SU-DHL-6 (cell line): ENCODE measurements at regions not wholly inside any gene's neighbourhood (a gene's known extent, or its start where the extent isn't known, plus 50 kb on each side); places are given as distances from the start of the nearest gene placed in this dataset.

Experiments
- H2AFZ ChIP-seq: fragments of 200-600 bp; sonication (generic); 2 replicates; pipeline ENCODE4 v1.6.1; 2014; ENCODE audit warnings: low read depth, mild to moderate bottlenecking, moderate library complexity, mixed read lengths, antibody characterized with exemption, low read length; ENCODE audit not compliant: severe bottlenecking
- H3F3A ChIP-seq: fragments of 200-600 bp; shearing (Covaris generic); 2 replicates; pipeline ENCODE4 v1.6.0; 2016; ENCODE audit warnings: antibody characterized with exemption, mild to moderate bottlenecking; ENCODE audit not compliant: insufficient read depth
- H3K27ac ChIP-seq: fragments of 200-600 bp; sonication (generic); 2 replicates; pipeline ENCODE4 v1.5.1; 2016; ENCODE audit warnings: low read depth, mild to moderate bottlenecking, low read length, moderate library complexity, mixed read lengths
- H3K27me3 ChIP-seq: fragments of 200-600 bp; sonication (generic), shearing (Covaris generic); 2 replicates; pipeline ENCODE4 v1.6.0; 2014; ENCODE audit warnings: mild to moderate bottlenecking, low read length
- H3K36me3 ChIP-seq: fragments of 200-600 bp; sonication (generic); 2 replicates; pipeline ENCODE4 v1.6.1; 2014; ENCODE audit warnings: mild to moderate bottlenecking, low read length, mixed read lengths
- H3K4me2 ChIP-seq: fragments of 300-600, 200-600 bp; shearing (Covaris generic), sonication (generic); 2 replicates; pipeline ENCODE4 v1.6.0; 2014; ENCODE audit warnings: low read length, low read depth, mild to moderate bottlenecking; ENCODE audit not compliant: poor library complexity, severe bottlenecking
- H3K4me3 ChIP-seq: fragments of 200-600 bp; sonication (generic); 2 replicates; pipeline ENCODE4 v1.5.1; 2014; ENCODE audit warnings: antibody characterized with exemption, low read length, mild to moderate bottlenecking, mixed read lengths; ENCODE audit not compliant: insufficient read depth, poor library complexity, severe bottlenecking
- H3K79me2 ChIP-seq: fragments of 200-600 bp; sonication (generic); 2 replicates; pipeline ENCODE4 v1.6.1; 2014; ENCODE audit warnings: mild to moderate bottlenecking, low read length, moderate library complexity; ENCODE audit not compliant: insufficient read depth
- H3K9ac ChIP-seq: fragments of 200-600 bp; sonication (generic); 2 replicates; pipeline ENCODE4 v1.7.0; 2014; ENCODE audit warnings: mild to moderate bottlenecking, low read length
- H3K9me2 ChIP-seq: fragments of 200-600 bp; sonication (generic); replicated peaks from 2 replicates; pipeline ENCODE4 v1.6.1; 2014; ENCODE audit warnings: low read length; ENCODE audit not compliant: insufficient read depth
- H3K9me3 ChIP-seq: fragments of 200-600 bp; sonication (generic); 2 replicates; pipeline ENCODE4 v1.6.1; 2014; ENCODE audit warnings: low read length, mixed read lengths; ENCODE audit not compliant: insufficient read depth
- H4K20me1 ChIP-seq: fragments of 200-600 bp; sonication (generic); 2 replicates; pipeline ENCODE4 v1.6.1; 2014; ENCODE audit warnings: low read depth, mild to moderate bottlenecking, antibody characterized with exemption, low read length, moderate library complexity, mixed read lengths
- CTCF ChIP-seq: fragments of 200-600 bp; sonication (generic); IDR thresholded peaks from one replicate; pipeline ENCODE4 v1.5.1; 2017; ENCODE audit warnings: antibody characterized with exemption, mild to moderate bottlenecking, low read length, moderate library complexity; ENCODE audit not compliant: insufficient read depth, poor library complexity, severe bottlenecking
- EZH2phosphoT487 ChIP-seq: fragments of 200-600 bp; sonication (generic), shearing (Covaris generic); conservative IDR thresholded peaks from 2 replicates; pipeline ENCODE4 v1.6.1; 2018; ENCODE audit warnings: mild to moderate bottlenecking, antibody characterized with exemption, low read length, moderate library complexity, mixed read lengths

GRCh38 chr1:229945795-229946194, 121.2 kb upstream of the GALNT2 start:
- no peaks in the 10 kb centered on the region for H3K36me3 ChIP-seq
- H3K79me2 ChIP-seq: no peaks in the 10 kb centered on the region
- TF ChIP-seq CTCF (no peak), EZH2phosphoT487 (no peak)
- H3K4me2 ChIP-seq: no peak overlapping the region
- H3F3A ChIP-seq: no peaks in the 10 kb centered on the region
- no peak overlapping the region for H3K27ac ChIP-seq
- no peaks in the 10 kb centered on the region for H4K20me1 ChIP-seq
- no peaks in the 10 kb centered on the region for H3K9me2 ChIP-seq
- H3K9me3 ChIP-seq: no peaks in the 10 kb centered on the region
- no peak overlapping the region for H3K4me3 ChIP-seq
- H3K27me3 ChIP-seq: no peaks in the 10 kb centered on the region
- H2AFZ ChIP-seq: no peak overlapping the region
- H3K9ac ChIP-seq: no peak overlapping the region

GRCh38 chr1:229947968-229948367, 119.1 kb upstream of the GALNT2 start:
- no peaks in the 10 kb centered on the region for H3K9me2 ChIP-seq
- H3K4me2 ChIP-seq: no peak overlapping the region
- no peaks in the 10 kb centered on the region for H3K9me3 ChIP-seq
- H4K20me1 ChIP-seq: no peaks in the 10 kb centered on the region
- no peaks in the 10 kb centered on the region for H3K79me2 ChIP-seq
- H3K27ac ChIP-seq: no peak overlapping the region
- H3F3A ChIP-seq: no peaks in the 10 kb centered on the region
- TF ChIP-seq CTCF: no peak
- TF ChIP-seq EZH2phosphoT487: no peak
- H3K36me3 ChIP-seq: no peaks in the 10 kb centered on the region
- H2AFZ ChIP-seq: no peak overlapping the region
- no peaks in the 10 kb centered on the region for H3K27me3 ChIP-seq
- no peak overlapping the region for H3K9ac ChIP-seq
- H3K4me3 ChIP-seq: no peak overlapping the region

GRCh38 chr1:229948438-229948837, 118.6 kb upstream of the GALNT2 start:
- Histone ChIP-seq H3K27me3 (no peaks in the 10 kb centered on the region), H3K4me2 (no peak overlapping the region), H3K4me3 (no peak overlapping the region), H2AFZ (no peak overlapping the region), H3K9me3 (no peaks in the 10 kb centered on the region), H3F3A (no peaks in the 10 kb centered on the region), H3K36me3 (no peaks in the 10 kb centered on the region), H4K20me1 (no peaks in the 10 kb centered on the region), H3K9me2 (no peaks in the 10 kb centered on the region), H3K79me2 (no peaks in the 10 kb centered on the region), H3K27ac (no peak overlapping the region), H3K9ac (no peak overlapping the region)
- no peak for TF ChIP-seq EZH2phosphoT487
- TF ChIP-seq CTCF: no peak
